Tibial nerve (tissue), 3 donors: ENCODE measurements at regions not wholly inside any gene's neighbourhood (a gene's known extent, or its start where the extent isn't known, plus 50 kb on each side); places are given as distances from the start of the nearest gene placed in this dataset.

ENCODE experiments used
- CTCF ChIP-seq, 5 experiments: fragments of 200-600 bp in 3 of 5; fragments of 450-650 bp in 2 of 5; sonication (generic) in 3 of 5; IDR thresholded peaks; one replicate each; pipeline ENCODE4 v1.5.1; 2016 to 2019; ENCODE audit warnings: antibody characterized with exemption in 5 of 5, mild to moderate bottlenecking in 3 of 5, moderate library complexity in 2 of 5
- POLR2A ChIP-seq, 2 donors: fragments of 450-650 bp; IDR thresholded peaks; one replicate each; pipeline ENCODE4 v1.6.1; 2017; ENCODE audit warnings: antibody characterized with exemption in 2 of 2, mild to moderate bottlenecking in 2 of 2, moderate library complexity in 2 of 2

- TF ChIP-seq CTCF (IDR thresholded peaks at IDR 0.05) = no peak
- TF ChIP-seq POLR2A (IDR thresholded peaks at IDR 0.05) = no peak
Measured at GRCh38 chr5:105101577-105101976, 1539.0 kb upstream of the NUDT12 start.
